ENCODE measurements at regions not wholly inside any gene's neighbourhood (a gene's known extent, or its start where the extent isn't known, plus 50 kb on each side); places are given as distances from the start of the nearest gene placed in this dataset.

DNA sequence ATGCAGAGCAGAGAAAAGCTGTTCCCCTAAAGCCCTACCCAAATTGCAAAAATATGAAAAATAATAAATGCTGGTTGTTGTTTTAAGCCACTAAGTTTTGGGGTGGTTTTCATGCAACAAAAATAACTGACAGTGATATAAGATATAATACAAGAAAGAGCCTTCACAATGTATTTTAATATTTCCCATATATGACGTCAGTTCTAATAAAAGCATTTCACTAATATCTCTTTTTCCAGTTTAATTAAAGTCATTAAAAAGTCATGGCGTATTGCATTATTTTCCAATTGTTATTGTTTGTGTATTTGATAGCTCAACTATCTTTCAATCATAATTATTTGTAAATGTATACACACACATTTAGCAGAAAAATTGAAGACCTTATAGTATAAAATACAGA is 134.7 kb upstream of the EPHA7 start:
- ChIA-PET CTCF (no interaction called here), POLR2A (no interaction called here)
- Histone ChIP-seq H4K20me1 (ENCODE audit: insufficient read depth) (no peaks in the 10 kb centered on the region), H2AFZ (ENCODE audit: low read depth) (no peak overlapping the region), H3K9me2 (no peaks in the 10 kb centered on the region), H3K9me3 (no peaks in the 10 kb centered on the region), H3K27ac (ENCODE audit: low read depth in 2 of 2, low read length in 1 of 2) (no peak overlapping the region), H3F3A (replicated peaks; ENCODE audit: insufficient read depth) (no peaks in the 10 kb centered on the region), H3K4me2 (no peak overlapping the region), H3K27me3 (ENCODE audit: insufficient read depth) (no peaks in the 10 kb centered on the region), H3K79me2 (ENCODE audit: insufficient read depth) (no peaks in the 10 kb centered on the region), H3K4me3 (ENCODE audit: low read depth in 2 of 2, low read length in 1 of 2) (no peak overlapping the region), H3K9ac (no peak overlapping the region), H3K36me3 (replicated peaks in 1 of 2; ENCODE audit: control insufficient read depth in 1 of 2, insufficient read depth in 2 of 2, low read length in 1 of 2) (no peaks in the 10 kb centered on the region), H3K4me1 (ENCODE audit: control insufficient read depth in 1 of 2, insufficient read depth in 2 of 2, low read depth in 1 of 2, low read length in 1 of 2) (no peaks in the 10 kb centered on the region)
- no peak for DNase-seq
- WGBS (ENCODE audit: low lambda C conversion rate): 19% methylated on average over 2 of the region's 2 CpGs
- TF ChIP-seq RXRA (IDR thresholded peaks at IDR 0.05; ENCODE audit: borderline replicate concordance, low read depth) (no peak), MEF2A (IDR thresholded peaks at IDR 0.05; ENCODE audit: borderline replicate concordance, low read depth) (no peak), RFX5 (IDR thresholded peaks at IDR 0.05; ENCODE audit: low read length) (no peak), EP300 (IDR thresholded peaks at IDR 0.05; ENCODE audit: borderline replicate concordance in 1 of 2, low read depth in 1 of 2, low read length in 1 of 2) (no peak), SMC3 (IDR thresholded peaks at IDR 0.05; ENCODE audit: low read depth, low read length) (no peak)
- TF ChIP-seq, protein P1, sequence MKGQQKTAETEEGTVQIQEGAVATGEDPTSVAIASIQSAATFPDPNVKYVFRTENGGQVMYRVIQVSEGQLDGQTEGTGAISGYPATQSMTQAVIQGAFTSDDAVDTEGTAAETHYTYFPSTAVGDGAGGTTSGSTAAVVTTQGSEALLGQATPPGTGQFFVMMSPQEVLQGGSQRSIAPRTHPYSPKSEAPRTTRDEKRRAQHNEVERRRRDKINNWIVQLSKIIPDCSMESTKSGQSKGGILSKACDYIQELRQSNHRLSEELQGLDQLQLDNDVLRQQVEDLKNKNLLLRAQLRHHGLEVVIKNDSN (IDR thresholded peaks at IDR 0.05; ENCODE audit: borderline replicate concordance, low read depth): no peak
- TF ChIP-seq, protein P2, sequence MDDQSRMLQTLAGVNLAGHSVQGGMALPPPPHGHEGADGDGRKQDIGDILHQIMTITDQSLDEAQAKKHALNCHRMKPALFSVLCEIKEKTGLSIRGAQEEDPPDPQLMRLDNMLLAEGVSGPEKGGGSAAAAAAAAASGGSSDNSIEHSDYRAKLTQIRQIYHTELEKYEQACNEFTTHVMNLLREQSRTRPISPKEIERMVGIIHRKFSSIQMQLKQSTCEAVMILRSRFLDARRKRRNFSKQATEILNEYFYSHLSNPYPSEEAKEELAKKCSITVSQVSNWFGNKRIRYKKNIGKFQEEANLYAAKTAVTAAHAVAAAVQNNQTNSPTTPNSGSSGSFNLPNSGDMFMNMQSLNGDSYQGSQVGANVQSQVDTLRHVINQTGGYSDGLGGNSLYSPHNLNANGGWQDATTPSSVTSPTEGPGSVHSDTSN (IDR thresholded peaks at IDR 0.05): no peak
- TF ChIP-seq, protein P3, sequence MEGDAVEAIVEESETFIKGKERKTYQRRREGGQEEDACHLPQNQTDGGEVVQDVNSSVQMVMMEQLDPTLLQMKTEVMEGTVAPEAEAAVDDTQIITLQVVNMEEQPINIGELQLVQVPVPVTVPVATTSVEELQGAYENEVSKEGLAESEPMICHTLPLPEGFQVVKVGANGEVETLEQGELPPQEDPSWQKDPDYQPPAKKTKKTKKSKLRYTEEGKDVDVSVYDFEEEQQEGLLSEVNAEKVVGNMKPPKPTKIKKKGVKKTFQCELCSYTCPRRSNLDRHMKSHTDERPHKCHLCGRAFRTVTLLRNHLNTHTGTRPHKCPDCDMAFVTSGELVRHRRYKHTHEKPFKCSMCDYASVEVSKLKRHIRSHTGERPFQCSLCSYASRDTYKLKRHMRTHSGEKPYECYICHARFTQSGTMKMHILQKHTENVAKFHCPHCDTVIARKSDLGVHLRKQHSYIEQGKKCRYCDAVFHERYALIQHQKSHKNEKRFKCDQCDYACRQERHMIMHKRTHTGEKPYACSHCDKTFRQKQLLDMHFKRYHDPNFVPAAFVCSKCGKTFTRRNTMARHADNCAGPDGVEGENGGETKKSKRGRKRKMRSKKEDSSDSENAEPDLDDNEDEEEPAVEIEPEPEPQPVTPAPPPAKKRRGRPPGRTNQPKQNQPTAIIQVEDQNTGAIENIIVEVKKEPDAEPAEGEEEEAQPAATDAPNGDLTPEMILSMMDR (IDR thresholded peaks at IDR 0.05): no peak

DNA sequence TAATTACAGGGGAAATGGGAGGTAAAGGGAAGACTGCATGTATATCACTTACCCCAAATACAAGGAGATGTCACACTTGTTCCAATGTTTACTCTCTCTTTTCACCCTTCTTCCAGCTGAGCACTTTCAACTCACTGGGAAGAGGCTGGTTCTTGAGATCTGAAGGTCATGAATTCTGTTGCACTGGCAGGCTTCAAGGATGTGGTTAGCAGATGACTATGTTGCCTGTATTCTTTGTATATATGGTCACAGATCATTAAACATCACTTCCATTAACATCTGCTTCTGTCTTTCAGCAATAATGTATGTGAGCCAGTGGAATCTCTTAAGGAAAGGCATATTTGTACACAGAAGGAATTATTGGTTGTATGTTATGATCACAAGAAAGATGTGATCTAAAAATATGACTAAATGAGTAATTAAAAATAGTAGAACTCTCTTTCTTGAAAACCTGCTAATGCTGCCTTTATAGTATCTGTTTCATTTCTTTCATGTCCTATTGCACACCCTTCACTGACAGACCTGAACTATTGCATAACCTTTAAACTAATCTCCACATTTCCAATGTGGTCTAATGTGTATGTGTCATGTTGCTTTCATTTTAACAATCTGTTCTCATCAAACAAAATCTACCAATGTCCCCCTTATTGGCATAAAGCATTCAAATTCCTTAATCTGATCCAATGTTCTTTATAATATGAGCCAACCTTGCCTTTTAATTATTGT is 131.4 kb upstream of the EPHA7 start:
- Histone ChIP-seq H3K4me1 (ENCODE audit: control insufficient read depth in 1 of 2, insufficient read depth in 2 of 2, low read depth in 1 of 2, low read length in 1 of 2) (no peaks in the 10 kb centered on the region), H3K4me2 (no peak overlapping the region)
- CTCF ChIA-PET: no interaction called here

More for the DNA sequence above, 131.4 kb upstream of the EPHA7 start:
- TF ChIP-seq ELF1 (IDR thresholded peaks at IDR 0.05) (no peak), MEF2A (IDR thresholded peaks at IDR 0.05; ENCODE audit: borderline replicate concordance, low read depth) (no peak), RFX5 (IDR thresholded peaks at IDR 0.05; ENCODE audit: low read length) (no peak), NFIC (IDR thresholded peaks at IDR 0.05; ENCODE audit: borderline replicate concordance) (no peak)
- TF ChIP-seq, protein P4, sequence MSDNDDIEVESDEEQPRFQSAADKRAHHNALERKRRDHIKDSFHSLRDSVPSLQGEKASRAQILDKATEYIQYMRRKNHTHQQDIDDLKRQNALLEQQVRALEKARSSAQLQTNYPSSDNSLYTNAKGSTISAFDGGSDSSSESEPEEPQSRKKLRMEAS (IDR thresholded peaks at IDR 0.05; ENCODE audit: low read depth): no peak
- no peaks in the 10 kb centered on the region for H4K20me1 ChIP-seq (ENCODE audit: insufficient read depth)
- no peak overlapping the region for H3K4me3 ChIP-seq (ENCODE audit: low read depth in 2 of 2, low read length in 1 of 2)
- POLR2A ChIA-PET: no interaction called here
- H3K9me2 ChIP-seq: no peaks in the 10 kb centered on the region
- no peak overlapping the region for H2AFZ ChIP-seq (ENCODE audit: low read depth)
- H3K9ac ChIP-seq: no peak overlapping the region
- H3K9me3 ChIP-seq: no peaks in the 10 kb centered on the region
- no peak for DNase-seq
- no peaks in the 10 kb centered on the region for H3K79me2 ChIP-seq (ENCODE audit: insufficient read depth)
- no peaks in the 10 kb centered on the region for H3F3A ChIP-seq (replicated peaks; ENCODE audit: insufficient read depth)
- no peak overlapping the region for H3K27ac ChIP-seq (ENCODE audit: low read depth in 2 of 2, low read length in 1 of 2)
- H3K27me3 ChIP-seq (ENCODE audit: insufficient read depth): no peaks in the 10 kb centered on the region
- H3K36me3 ChIP-seq (replicated peaks in 1 of 2; ENCODE audit: control insufficient read depth in 1 of 2, insufficient read depth in 2 of 2, low read length in 1 of 2): no peaks in the 10 kb centered on the region

All from SK-N-SH (cell line).